KMS-11 (cell line): ENCODE measurements at regions not wholly inside any gene's neighbourhood (a gene's known extent, or its start where the extent isn't known, plus 50 kb on each side); places are given as distances from the start of the nearest gene placed in this dataset.
"Not testable (repeated sequence)": the region's sequence is repeated elsewhere in the genome, so short reads cannot be mapped to it uniquely, and the experiment has no call there.

Experiments
- H2AFZ ChIP-seq: fragments of 200-600 bp; sonication (generic); 2 replicates; pipeline ENCODE4 v1.6.1; 2016; ENCODE audit warnings: antibody characterized with exemption, mixed run types, low read depth
- H3K27ac ChIP-seq: fragments of 200-600 bp; sonication (generic); 2 replicates; pipeline ENCODE4 v1.6.1; 2016; ENCODE audit warnings: mild to moderate bottlenecking, mixed run types
- H3K27me3 ChIP-seq: fragments of 200-600 bp; sonication (generic); 2 replicates; pipeline ENCODE4 v1.6.1; 2017; ENCODE audit warnings: mild to moderate bottlenecking, low read depth, mixed run types, moderate library complexity; ENCODE audit not compliant: insufficient read depth
- H3K36me3 ChIP-seq: fragments of 200-600 bp; sonication (generic); 2 replicates; pipeline ENCODE4 v1.6.1; 2017; ENCODE audit warnings: mild to moderate bottlenecking, mixed run types; ENCODE audit not compliant: insufficient read depth
- H3K4me1 ChIP-seq: fragments of 200-600 bp; sonication (generic); 2 replicates; pipeline ENCODE4 v1.6.1; 2016; ENCODE audit warnings: mild to moderate bottlenecking, low read depth, mixed run types; ENCODE audit not compliant: poor library complexity, severe bottlenecking
- H3K4me2 ChIP-seq: fragments of 200-600 bp; sonication (generic); 2 replicates; pipeline ENCODE4 v1.7.0; 2016; ENCODE audit warnings: mild to moderate bottlenecking, mixed run types
- H3K4me3 ChIP-seq: fragments of 200-600 bp; sonication (generic); IDR thresholded peaks from 2 replicates; pipeline ENCODE4 v1.6.1; 2017; ENCODE audit warnings: low read depth, low read length, mixed read lengths; ENCODE audit not compliant: insufficient read depth
- H3K79me2 ChIP-seq: fragments of 200-600 bp; sonication (generic); 2 replicates; pipeline ENCODE4 v1.6.1; 2016; ENCODE audit warnings: low read depth, mixed run types; ENCODE audit not compliant: insufficient read depth
- H3K9ac ChIP-seq: fragments of 200-600 bp; sonication (generic); 2 replicates; pipeline ENCODE4 v1.6.1; 2016; ENCODE audit warnings: mild to moderate bottlenecking, mixed run types
- H4K20me1 ChIP-seq: fragments of 200-600 bp; sonication (generic); 2 replicates; pipeline ENCODE4 v1.6.1; 2016; ENCODE audit warnings: mild to moderate bottlenecking, mixed run types; ENCODE audit not compliant: insufficient read depth
- CTCF ChIP-seq: fragments of 200-600 bp; sonication (generic); conservative IDR thresholded peaks from 2 replicates; pipeline ENCODE4 v1.6.1; 2017; ENCODE audit warnings: low read depth, mild to moderate bottlenecking, antibody characterized with exemption, low read length, moderate library complexity, mixed read lengths

- no peak overlapping the region for H3K27ac ChIP-seq
- no peaks in the 10 kb centered on the region for H3K36me3 ChIP-seq
- H3K79me2 ChIP-seq = no peaks in the 10 kb centered on the region
- H3K4me1 ChIP-seq = no peaks in the 10 kb centered on the region
- no peak overlapping the region for H3K9ac ChIP-seq
- no peaks in the 10 kb centered on the region for H4K20me1 ChIP-seq
- no peak overlapping the region for H2AFZ ChIP-seq
- H3K4me3 ChIP-seq = no peak overlapping the region
- H3K4me2 ChIP-seq = no peak overlapping the region
- no peaks in the 10 kb centered on the region for H3K27me3 ChIP-seq
- TF ChIP-seq CTCF = no peak
Measured at GRCh38 chr18:52244658-52245057, 95.3 kb upstream of the DCC start.

- H2AFZ ChIP-seq = no peak overlapping the region
- no peak overlapping the region for H3K9ac ChIP-seq
- H3K79me2 ChIP-seq = no peaks in the 10 kb centered on the region
- no peak for TF ChIP-seq CTCF
- no peaks in the 10 kb centered on the region for H3K27me3 ChIP-seq
- no peak overlapping the region for H3K4me3 ChIP-seq
- no peaks in the 10 kb centered on the region for H4K20me1 ChIP-seq
- H3K27ac ChIP-seq = no peak overlapping the region
- no peak overlapping the region for H3K4me2 ChIP-seq
- H3K4me1 ChIP-seq = no peaks in the 10 kb centered on the region
- H3K36me3 ChIP-seq = no peaks in the 10 kb centered on the region
Measured at GRCh38 chr18:52254367-52254766, 85.6 kb upstream of the DCC start.

- H2AFZ ChIP-seq, H3K79me2 ChIP-seq, H3K27ac ChIP-seq, H3K36me3 ChIP-seq, H3K4me1 ChIP-seq, H4K20me1 ChIP-seq, H3K9ac ChIP-seq, H3K4me3 ChIP-seq, H3K4me2 ChIP-seq, H3K27me3 ChIP-seq: not testable (repeated sequence)
Measured at GRCh38 chr18:52257417-52257816, 82.6 kb upstream of the DCC start.

- no peak for TF ChIP-seq CTCF
- no peaks in the 10 kb centered on the region for H4K20me1 ChIP-seq
- no peaks in the 10 kb centered on the region for H3K36me3 ChIP-seq
- no peak overlapping the region for H3K4me2 ChIP-seq
- H3K4me1 ChIP-seq = no peaks in the 10 kb centered on the region
- no peak overlapping the region for H2AFZ ChIP-seq
- H3K9ac ChIP-seq = no peak overlapping the region
- H3K79me2 ChIP-seq = no peaks in the 10 kb centered on the region
- no peak overlapping the region for H3K4me3 ChIP-seq
- H3K27me3 ChIP-seq = no peaks in the 10 kb centered on the region
- no peak overlapping the region for H3K27ac ChIP-seq
Measured at GRCh38 chr18:52275817-52276216, 64.2 kb upstream of the DCC start.

- Histone ChIP-seq H3K36me3 (no peaks in the 10 kb centered on the region), H2AFZ (no peak overlapping the region), H3K79me2 (no peaks in the 10 kb centered on the region), H3K4me3 (no peak overlapping the region), H3K27ac (no peak overlapping the region), H3K27me3 (no peaks in the 10 kb centered on the region), H4K20me1 (no peaks in the 10 kb centered on the region), H3K9ac (no peak overlapping the region), H3K4me1 (no peaks in the 10 kb centered on the region), H3K4me2 (no peak overlapping the region)
- no peak for TF ChIP-seq CTCF
Measured at GRCh38 chr18:52277785-52278184, 62.2 kb upstream of the DCC start.
